Left renal cortex interstitium (tissue), 4 donors: ENCODE measurements at regions not wholly inside any gene's neighbourhood (a gene's known extent, or its start where the extent isn't known, plus 50 kb on each side); places are given as distances from the start of the nearest gene placed in this dataset.
A peak's percentile ranks its signal among the peaks of the same experiment; 100 is the strongest.
"Not testable (repeated sequence)": the region's sequence is repeated elsewhere in the genome, so short reads cannot be mapped to it uniquely, and the experiment has no call there.

Experiments
- DNase-seq, 4 donors: peaks; one replicate each; pipeline ENCODE4 v3.0.0-alpha.2; 2013; ENCODE audit warnings: low read depth in 4 of 4, low spot score in 2 of 4, missing footprints in 1 of 4

- peak in 3 of 4 donors; percentile 34 to 66 (median 52) for DNase-seq
Measured at GRCh38 chr6:139708337-139709199, 334.1 kb upstream of the CITED2 start.

- DNase-seq: no peak
Measured at GRCh38 chr6:139706912-139707311, 332.5 kb upstream of the CITED2 start.

- DNase-seq: no peak
Measured at GRCh38 chr6:139705284-139705683, 330.8 kb upstream of the CITED2 start.

GRCh38 chr6:139703780-139704179 lies 329.3 kb upstream of the CITED2 start:
- no peak for DNase-seq

GRCh38 chr6:139702706-139703105 lies 328.3 kb upstream of the CITED2 start:
- no peak for DNase-seq

GRCh38 chr6:139701695-139702094 lies 327.2 kb upstream of the CITED2 start:
- DNase-seq: no peak

- no peak for DNase-seq
Measured at GRCh38 chr6:139701003-139701402, 326.6 kb upstream of the CITED2 start.

GRCh38 chr6:139699911-139700310 lies 325.5 kb upstream of the CITED2 start:
- DNase-seq: no peak

GRCh38 chr6:139699335-139699734 lies 324.9 kb upstream of the CITED2 start:
- no peak for DNase-seq

GRCh38 chr6:139698526-139699176 lies 324.2 kb upstream of the CITED2 start:
- DNase-seq: no peak

- not testable (repeated sequence) for DNase-seq
Measured at GRCh38 chr6:139697856-139698255, 323.4 kb upstream of the CITED2 start.

GRCh38 chr6:139696991-139697390 lies 322.5 kb upstream of the CITED2 start:
- DNase-seq: not testable (repeated sequence)

- DNase-seq: no peak
Measured at GRCh38 chr6:139695361-139695760, 320.9 kb upstream of the CITED2 start.

GRCh38 chr6:139693735-139694134 lies 319.3 kb upstream of the CITED2 start:
- no peak for DNase-seq

- no peak for DNase-seq
Measured at GRCh38 chr6:139690007-139690406, 315.6 kb upstream of the CITED2 start.

GRCh38 chr6:139687055-139687454 lies 312.6 kb upstream of the CITED2 start:
- no peak for DNase-seq

- DNase-seq: no peak
Measured at GRCh38 chr6:139686308-139686707, 311.9 kb upstream of the CITED2 start.

GRCh38 chr6:139685009-139685408 lies 310.6 kb upstream of the CITED2 start:
- DNase-seq: no peak

GRCh38 chr6:139680819-139681218 lies 306.4 kb upstream of the CITED2 start:
- DNase-seq: no peak

GRCh38 chr6:139679516-139680179 lies 305.2 kb upstream of the CITED2 start:
- no peak for DNase-seq

GRCh38 chr6:139676718-139677117 lies 302.3 kb upstream of the CITED2 start:
- DNase-seq: no peak
